ENCODE measurements at regions not wholly inside any gene's neighbourhood (a gene's known extent, or its start where the extent isn't known, plus 50 kb on each side); places are given as distances from the start of the nearest gene placed in this dataset.

DNA sequence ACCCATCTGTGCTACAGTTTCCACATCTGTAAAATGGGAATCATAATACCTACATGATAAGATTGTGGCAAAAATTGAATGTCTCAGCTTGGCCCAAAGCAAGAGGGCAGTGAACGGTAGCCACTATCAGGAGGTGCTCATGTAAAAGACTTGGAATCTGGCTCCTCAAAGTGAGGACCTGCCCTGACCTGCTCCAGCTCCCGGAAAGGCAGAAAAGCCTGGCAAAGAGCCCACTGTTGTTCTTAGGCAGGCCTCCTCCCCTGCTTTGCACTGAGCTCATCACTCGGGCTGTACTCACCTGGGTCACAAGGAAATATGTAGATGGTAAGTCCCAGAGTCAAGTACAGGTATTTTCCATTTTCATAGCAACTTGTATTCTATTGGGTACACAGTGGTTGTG lies 250.7 kb upstream of the TBL1XR1 start:
- dilution Hi-C loops (cut with MboI; ENCODE audit: extremely low pct_ligation_motif_present, low sequenced_read_pairs), result no loop called here
- no peaks in the 10 kb centered on the region for H3K27me3 ChIP-seq (ENCODE audit: control insufficient read depth in 2 of 2, insufficient read depth in 2 of 2, low read length in 2 of 2)
- no peaks in the 10 kb centered on the region for H3K9me1 ChIP-seq (replicated peaks; ENCODE audit: control insufficient read depth, extremely low read depth, insufficient read depth, low read length)
- H3K9ac ChIP-seq (replicated peaks; ENCODE audit: extremely low read depth, insufficient read depth, low read length), result no peak overlapping the region
- CTCF ChIA-PET, result no interaction called here
- no peak for DNase-seq (ENCODE audit: low read depth, low spot score)
- no peak overlapping the region for H2AFZ ChIP-seq (ENCODE audit: low read depth, low read length)
- no peak for TF ChIP-seq MYC (IDR thresholded peaks at IDR 0.05; ENCODE audit: low read depth, low read length)
- TF ChIP-seq, protein P1, sequence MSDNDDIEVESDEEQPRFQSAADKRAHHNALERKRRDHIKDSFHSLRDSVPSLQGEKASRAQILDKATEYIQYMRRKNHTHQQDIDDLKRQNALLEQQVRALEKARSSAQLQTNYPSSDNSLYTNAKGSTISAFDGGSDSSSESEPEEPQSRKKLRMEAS (IDR thresholded peaks at IDR 0.05; ENCODE audit: insufficient read depth, insufficient read length), result no peak
- TF ChIP-seq POLR2A (IDR thresholded peaks at IDR 0.05; ENCODE audit: low read depth, low read length), result no peak
- no peak for TF ChIP-seq GATA2 (IDR thresholded peaks at IDR 0.05; ENCODE audit: insufficient read depth, insufficient read length, low read depth, low read length)
- no peak for TF ChIP-seq EZH2 (IDR thresholded peaks at IDR 0.05; ENCODE audit: borderline replicate concordance, low read depth, low read length, severe bottlenecking)
- TF ChIP-seq FOS (IDR thresholded peaks at IDR 0.05; ENCODE audit: borderline replicate concordance, insufficient read depth, low read length), result no peak
- TF ChIP-seq, protein P2, sequence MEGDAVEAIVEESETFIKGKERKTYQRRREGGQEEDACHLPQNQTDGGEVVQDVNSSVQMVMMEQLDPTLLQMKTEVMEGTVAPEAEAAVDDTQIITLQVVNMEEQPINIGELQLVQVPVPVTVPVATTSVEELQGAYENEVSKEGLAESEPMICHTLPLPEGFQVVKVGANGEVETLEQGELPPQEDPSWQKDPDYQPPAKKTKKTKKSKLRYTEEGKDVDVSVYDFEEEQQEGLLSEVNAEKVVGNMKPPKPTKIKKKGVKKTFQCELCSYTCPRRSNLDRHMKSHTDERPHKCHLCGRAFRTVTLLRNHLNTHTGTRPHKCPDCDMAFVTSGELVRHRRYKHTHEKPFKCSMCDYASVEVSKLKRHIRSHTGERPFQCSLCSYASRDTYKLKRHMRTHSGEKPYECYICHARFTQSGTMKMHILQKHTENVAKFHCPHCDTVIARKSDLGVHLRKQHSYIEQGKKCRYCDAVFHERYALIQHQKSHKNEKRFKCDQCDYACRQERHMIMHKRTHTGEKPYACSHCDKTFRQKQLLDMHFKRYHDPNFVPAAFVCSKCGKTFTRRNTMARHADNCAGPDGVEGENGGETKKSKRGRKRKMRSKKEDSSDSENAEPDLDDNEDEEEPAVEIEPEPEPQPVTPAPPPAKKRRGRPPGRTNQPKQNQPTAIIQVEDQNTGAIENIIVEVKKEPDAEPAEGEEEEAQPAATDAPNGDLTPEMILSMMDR (IDR thresholded peaks at IDR 0.05; ENCODE audit: extremely low read depth in 1 of 2, insufficient read depth in 1 of 2, low read depth in 1 of 2, low read length in 2 of 2), result no peak
- TF ChIP-seq JUN (IDR thresholded peaks at IDR 0.05; ENCODE audit: borderline replicate concordance, insufficient read depth, insufficient read length, low read depth), result no peak
- no peak for TF ChIP-seq POLR2AphosphoS5 (IDR thresholded peaks at IDR 0.05; ENCODE audit: insufficient read depth, low read depth, low read length)
- H3K79me2 ChIP-seq (ENCODE audit: control insufficient read depth, insufficient read depth, low read length), result no peaks in the 10 kb centered on the region
- no peaks in the 10 kb centered on the region for H3K9me3 ChIP-seq (replicated peaks; ENCODE audit: control insufficient read depth, insufficient read depth, low read length)
- peaks cover 24% of the 10 kb centered on the region for H3K4me1 ChIP-seq (ENCODE audit: control insufficient read depth, extremely low read depth, insufficient read depth, low read length)
- intact Hi-C loops (cut with micrococcal nuclease), result loop anchor here (5.0 kb wide), 1 partner anchor 36 kb away; no protein-coding TSS in a partner anchor
- no peak for FAIRE-seq
- H3K4me3 ChIP-seq (replicated peaks in 1 of 3; ENCODE audit: insufficient read depth in 1 of 3, low read depth in 1 of 3, low read length in 3 of 3), result no peak overlapping the region
- no peaks in the 10 kb centered on the region for H4K20me1 ChIP-seq (replicated peaks; ENCODE audit: control insufficient read depth, extremely low read depth, insufficient read depth, low read length)
- no peak overlapping the region for H3K4me2 ChIP-seq (ENCODE audit: insufficient read depth, low read length)
- H3K36me3 ChIP-seq (ENCODE audit: control insufficient read depth in 2 of 2, extremely low read depth in 1 of 2, insufficient read depth in 2 of 2, low read length in 2 of 2), result no peaks in the 10 kb centered on the region
- no peak overlapping the region for H3K27ac ChIP-seq (ENCODE audit: insufficient read depth, low read depth, low read length)
- BruUV-seq (replicated peaks), result no TSS peak
- POLR2A ChIA-PET, result no interaction called here
